WI38 (cell line): ENCODE measurements at regions not wholly inside any gene's neighbourhood (a gene's known extent, or its start where the extent isn't known, plus 50 kb on each side); places are given as distances from the start of the nearest gene placed in this dataset.

Experiments
- H3K4me3 ChIP-seq: 2 replicates; pipeline ENCODE4 v1.5.1; 2011; ENCODE audit warnings: low read depth, mild to moderate bottlenecking, control low read depth, low read length
- TF ChIP-seq, protein P1 (sequence below): IDR thresholded peaks from 2 replicates; pipeline ENCODE4 v1.5.1; 2012; ENCODE audit warnings: low read depth, mild to moderate bottlenecking, control low read depth, low read length

- TF ChIP-seq, protein P1, sequence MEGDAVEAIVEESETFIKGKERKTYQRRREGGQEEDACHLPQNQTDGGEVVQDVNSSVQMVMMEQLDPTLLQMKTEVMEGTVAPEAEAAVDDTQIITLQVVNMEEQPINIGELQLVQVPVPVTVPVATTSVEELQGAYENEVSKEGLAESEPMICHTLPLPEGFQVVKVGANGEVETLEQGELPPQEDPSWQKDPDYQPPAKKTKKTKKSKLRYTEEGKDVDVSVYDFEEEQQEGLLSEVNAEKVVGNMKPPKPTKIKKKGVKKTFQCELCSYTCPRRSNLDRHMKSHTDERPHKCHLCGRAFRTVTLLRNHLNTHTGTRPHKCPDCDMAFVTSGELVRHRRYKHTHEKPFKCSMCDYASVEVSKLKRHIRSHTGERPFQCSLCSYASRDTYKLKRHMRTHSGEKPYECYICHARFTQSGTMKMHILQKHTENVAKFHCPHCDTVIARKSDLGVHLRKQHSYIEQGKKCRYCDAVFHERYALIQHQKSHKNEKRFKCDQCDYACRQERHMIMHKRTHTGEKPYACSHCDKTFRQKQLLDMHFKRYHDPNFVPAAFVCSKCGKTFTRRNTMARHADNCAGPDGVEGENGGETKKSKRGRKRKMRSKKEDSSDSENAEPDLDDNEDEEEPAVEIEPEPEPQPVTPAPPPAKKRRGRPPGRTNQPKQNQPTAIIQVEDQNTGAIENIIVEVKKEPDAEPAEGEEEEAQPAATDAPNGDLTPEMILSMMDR, result no peak
- H3K4me3 ChIP-seq, result no peak overlapping the region
Observed at GRCh38 chr2:156042895-156043294, 289.6 kb downstream of the NR4A2 start.

- H3K4me3 ChIP-seq, result no peak overlapping the region
- TF ChIP-seq, protein P1, result no peak
Observed at GRCh38 chr2:156038021-156038420, 294.5 kb downstream of the NR4A2 start.

DNA sequence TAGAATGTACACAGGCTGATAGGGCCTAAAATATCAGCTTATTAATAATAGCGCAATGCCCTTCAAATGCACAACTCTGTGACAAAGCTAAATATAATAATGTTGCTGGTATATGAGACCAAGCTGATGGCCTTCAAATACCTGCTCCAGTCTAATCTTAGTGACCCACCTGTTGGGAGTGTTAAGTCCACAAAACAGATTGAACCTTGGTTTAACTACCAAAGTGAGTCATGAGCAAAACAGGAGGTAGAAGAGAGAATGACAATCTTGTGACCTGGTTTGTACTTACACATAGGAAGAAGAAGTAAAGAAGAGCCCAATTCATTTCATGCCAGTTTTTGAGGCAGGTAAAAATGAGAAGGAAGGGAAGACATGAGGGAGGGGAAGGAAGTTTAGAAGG, 295.0 kb downstream of the NR4A2 start:
- no peak overlapping the region for H3K4me3 ChIP-seq
- TF ChIP-seq, protein P1, result no peak

- TF ChIP-seq, protein P1, result no peak
- no peak overlapping the region for H3K4me3 ChIP-seq
Observed at GRCh38 chr2:156031121-156031520, 301.4 kb downstream of the NR4A2 start.

- no peak overlapping the region for H3K4me3 ChIP-seq
- TF ChIP-seq, protein P1, result no peak
Observed at GRCh38 chr2:156023229-156023869, 309.2 kb downstream of the NR4A2 start.

GRCh38 chr2:156021146-156022040, 311.1 kb downstream of the NR4A2 start:
- TF ChIP-seq, protein P1, result no peak
- H3K4me3 ChIP-seq, result no peak overlapping the region

DNA sequence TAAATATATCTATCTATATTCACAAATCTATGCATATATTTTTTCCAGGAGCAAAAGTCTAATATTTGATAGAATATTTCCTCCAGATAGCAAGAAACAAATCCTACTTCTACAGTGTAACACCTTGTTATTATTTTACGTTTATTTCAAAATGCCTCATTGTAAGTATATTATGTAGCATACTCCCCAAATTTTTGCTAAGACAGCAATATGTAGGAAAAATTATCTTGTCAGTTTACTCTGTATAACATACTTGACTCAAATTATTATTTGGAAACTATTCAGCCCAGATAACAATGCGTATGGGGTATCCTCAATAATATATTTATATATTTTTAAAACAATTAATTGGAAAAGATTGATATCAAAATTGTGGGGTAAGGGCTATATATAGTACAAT, 313.2 kb downstream of the NR4A2 start:
- TF ChIP-seq, protein P1, result no peak
- H3K4me3 ChIP-seq, result no peak overlapping the region
